Mucosa of stomach (tissue), 1 donor: ENCODE measurements at regions not wholly inside any gene's neighbourhood (a gene's known extent, or its start where the extent isn't known, plus 50 kb on each side); places are given as distances from the start of the nearest gene placed in this dataset.

Source experiments
- H3K27me3 ChIP-seq: one replicate; pipeline ENCODE4 v1.7.0; 2013; ENCODE audit warnings: mild to moderate bottlenecking, low read length; ENCODE audit not compliant: control insufficient read depth, insufficient read depth
- H3K36me3 ChIP-seq: one replicate; pipeline ENCODE4 v1.7.0; 2013; ENCODE audit warnings: low read length; ENCODE audit not compliant: control insufficient read depth, insufficient read depth
- H3K4me1 ChIP-seq: one replicate; pipeline ENCODE4 v1.7.0; 2013; ENCODE audit warnings: mild to moderate bottlenecking, low read length; ENCODE audit not compliant: control insufficient read depth, insufficient read depth
- H3K4me3 ChIP-seq: one replicate; pipeline ENCODE4 v1.7.0; 2013; ENCODE audit warnings: low read length
- H3K9ac ChIP-seq: one replicate; pipeline ENCODE4 v1.7.0; 2013; ENCODE audit warnings: mild to moderate bottlenecking, low read length, moderate library complexity
- H3K9me3 ChIP-seq: one replicate; pipeline ENCODE4 v1.7.0; 2013; ENCODE audit warnings: mild to moderate bottlenecking, low read length, moderate library complexity; ENCODE audit not compliant: control insufficient read depth
- donor health status: Pancreatic carcinoma.

- H3K4me1 ChIP-seq, result no peaks in the 10 kb centered on the region
- no peak overlapping the region for H3K9ac ChIP-seq
- H3K4me3 ChIP-seq, result no peak overlapping the region
- no peaks in the 10 kb centered on the region for H3K27me3 ChIP-seq
- no peaks in the 10 kb centered on the region for H3K36me3 ChIP-seq
- H3K9me3 ChIP-seq, result no peaks in the 10 kb centered on the region
These were observed 369.0 kb downstream of the CBLN2 start for GRCh38 chr18:72174972-72175649.

GRCh38 chr18:72171596-72171995 is 372.5 kb downstream of the CBLN2 start:
- Histone ChIP-seq H3K4me1 (no peaks in the 10 kb centered on the region), H3K4me3 (no peak overlapping the region), H3K9ac (no peak overlapping the region), H3K9me3 (no peaks in the 10 kb centered on the region), H3K27me3 (no peaks in the 10 kb centered on the region), H3K36me3 (no peaks in the 10 kb centered on the region)

GRCh38 chr18:72161691-72162090 is 382.5 kb downstream of the CBLN2 start:
- Histone ChIP-seq H3K4me1 (no peaks in the 10 kb centered on the region), H3K36me3 (no peaks in the 10 kb centered on the region), H3K4me3 (no peak overlapping the region), H3K9me3 (no peaks in the 10 kb centered on the region), H3K27me3 (no peaks in the 10 kb centered on the region), H3K9ac (no peak overlapping the region)

- Histone ChIP-seq H3K27me3 (no peaks in the 10 kb centered on the region), H3K4me3 (no peak overlapping the region), H3K9ac (no peak overlapping the region), H3K9me3 (no peaks in the 10 kb centered on the region), H3K36me3 (no peaks in the 10 kb centered on the region), H3K4me1 (no peaks in the 10 kb centered on the region)
These were observed 383.4 kb downstream of the CBLN2 start for GRCh38 chr18:72160510-72161445.

GRCh38 chr18:72155327-72155726 is 388.8 kb downstream of the CBLN2 start:
- H3K9me3 ChIP-seq, result no peaks in the 10 kb centered on the region
- H3K4me3 ChIP-seq, result no peak overlapping the region
- no peaks in the 10 kb centered on the region for H3K4me1 ChIP-seq
- no peaks in the 10 kb centered on the region for H3K36me3 ChIP-seq
- H3K9ac ChIP-seq, result no peak overlapping the region
- no peaks in the 10 kb centered on the region for H3K27me3 ChIP-seq

- no peaks in the 10 kb centered on the region for H3K27me3 ChIP-seq
- H3K9me3 ChIP-seq, result no peaks in the 10 kb centered on the region
- H3K9ac ChIP-seq, result no peak overlapping the region
- no peak overlapping the region for H3K4me3 ChIP-seq
- no peaks in the 10 kb centered on the region for H3K36me3 ChIP-seq
- H3K4me1 ChIP-seq, result no peaks in the 10 kb centered on the region
These were observed 389.2 kb downstream of the CBLN2 start for GRCh38 chr18:72154926-72155325.

- no peaks in the 10 kb centered on the region for H3K4me1 ChIP-seq
- H3K36me3 ChIP-seq, result no peaks in the 10 kb centered on the region
- H3K27me3 ChIP-seq, result no peaks in the 10 kb centered on the region
- H3K9me3 ChIP-seq, result no peaks in the 10 kb centered on the region
- H3K9ac ChIP-seq, result no peak overlapping the region
- no peak overlapping the region for H3K4me3 ChIP-seq
These were observed 391.2 kb downstream of the CBLN2 start for GRCh38 chr18:72152935-72153334.

GRCh38 chr18:72147830-72148229 is 396.3 kb downstream of the CBLN2 start:
- no peaks in the 10 kb centered on the region for H3K27me3 ChIP-seq
- no peak overlapping the region for H3K4me3 ChIP-seq
- no peaks in the 10 kb centered on the region for H3K36me3 ChIP-seq
- H3K9ac ChIP-seq, result no peak overlapping the region
- H3K4me1 ChIP-seq, result no peaks in the 10 kb centered on the region
- H3K9me3 ChIP-seq, result no peaks in the 10 kb centered on the region

GRCh38 chr18:72140007-72140406 is 404.1 kb downstream of the CBLN2 start:
- H3K27me3 ChIP-seq, result no peaks in the 10 kb centered on the region
- no peak overlapping the region for H3K4me3 ChIP-seq
- no peaks in the 10 kb centered on the region for H3K4me1 ChIP-seq
- no peak overlapping the region for H3K9ac ChIP-seq
- H3K9me3 ChIP-seq, result no peaks in the 10 kb centered on the region
- no peaks in the 10 kb centered on the region for H3K36me3 ChIP-seq

GRCh38 chr18:72128649-72129048 is 415.5 kb downstream of the CBLN2 start:
- Histone ChIP-seq H3K4me1 (no peaks in the 10 kb centered on the region), H3K27me3 (no peaks in the 10 kb centered on the region), H3K9me3 (no peaks in the 10 kb centered on the region), H3K4me3 (no peak overlapping the region), H3K36me3 (no peaks in the 10 kb centered on the region), H3K9ac (no peak overlapping the region)

- no peaks in the 10 kb centered on the region for H3K9me3 ChIP-seq
- no peaks in the 10 kb centered on the region for H3K4me1 ChIP-seq
- no peaks in the 10 kb centered on the region for H3K36me3 ChIP-seq
- no peaks in the 10 kb centered on the region for H3K27me3 ChIP-seq
- no peak overlapping the region for H3K9ac ChIP-seq
- H3K4me3 ChIP-seq, result no peak overlapping the region
These were observed 422.0 kb downstream of the CBLN2 start for GRCh38 chr18:72122103-72122502.

GRCh38 chr18:72119082-72119481 is 425.1 kb downstream of the CBLN2 start:
- Histone ChIP-seq H3K4me3 (no peak overlapping the region), H3K4me1 (no peaks in the 10 kb centered on the region), H3K9ac (no peak overlapping the region), H3K9me3 (no peaks in the 10 kb centered on the region), H3K36me3 (no peaks in the 10 kb centered on the region), H3K27me3 (no peaks in the 10 kb centered on the region)
